ENCODE measurements at regions not wholly inside any gene's neighbourhood (a gene's known extent, or its start where the extent isn't known, plus 50 kb on each side); places are given as distances from the start of the nearest gene placed in this dataset.
A peak's percentile ranks its signal among the peaks of the same experiment; 100 is the strongest.

DNA sequence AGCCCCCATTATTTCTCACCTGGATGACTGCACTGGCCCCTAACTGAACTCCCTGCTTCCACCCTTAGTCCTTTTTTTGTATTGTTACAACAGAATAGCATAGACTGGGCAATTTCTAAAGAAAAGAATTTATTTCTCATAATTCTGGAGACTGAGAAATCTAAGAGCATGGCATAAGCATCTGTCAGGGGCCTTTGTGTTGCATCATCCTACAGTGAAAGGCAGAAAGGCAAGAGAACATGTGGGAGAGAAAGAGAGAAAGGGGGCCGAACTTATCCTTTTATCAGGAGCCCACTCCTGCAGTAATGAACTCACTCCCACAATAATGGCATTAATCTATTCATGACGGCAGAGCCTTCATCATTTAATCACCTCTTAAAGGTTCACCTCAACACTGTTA, 122.1 kb downstream of the EFNB1 start:
- H3K27me3 ChIP-seq (replicated peaks; ENCODE audit: control insufficient read depth, insufficient read depth, low read length), result no peaks in the 10 kb centered on the region; the same call in 1 of the 2 replicates
- no peak for TF ChIP-seq CTCF (IDR thresholded peaks at IDR 0.05; ENCODE audit: insufficient read depth, low read length, poor library complexity, severe bottlenecking)

GRCh38 chrX:68947882-68948605, 119.2 kb downstream of the EFNB1 start:
- Histone ChIP-seq H3K36me3 (ENCODE audit: control insufficient read depth, insufficient read depth, low read length) (no peaks in the 10 kb centered on the region), H3K4me3 (replicated peaks; ENCODE audit: low read depth, low read length) (no peak overlapping the region), H3K27me3 (replicated peaks; ENCODE audit: control insufficient read depth, insufficient read depth, low read length) (peaks cover 2% of the 10 kb centered on the region; the same call in 1 of the 2 replicates)
- no peak for DNase-seq (ENCODE audit: extremely low read depth, insufficient read length)
- TF ChIP-seq CTCF (IDR thresholded peaks at IDR 0.05; ENCODE audit: insufficient read depth, low read length, poor library complexity, severe bottlenecking), result no peak

More for the DNA sequence above, 122.1 kb downstream of the EFNB1 start:
- no peak overlapping the region for H3K4me3 ChIP-seq (replicated peaks; ENCODE audit: low read depth, low read length)
- no peaks in the 10 kb centered on the region for H3K36me3 ChIP-seq (ENCODE audit: control insufficient read depth, insufficient read depth, low read length)
- DNase-seq (ENCODE audit: extremely low read depth, insufficient read length), result no peak

GRCh38 chrX:68945603-68946228, 116.9 kb downstream of the EFNB1 start:
- no peak for DNase-seq (ENCODE audit: extremely low read depth, insufficient read length)
- peak; percentile 46 for TF ChIP-seq CTCF (IDR thresholded peaks at IDR 0.05; ENCODE audit: insufficient read depth, low read length, poor library complexity, severe bottlenecking)
- Histone ChIP-seq H3K27me3 (replicated peaks; ENCODE audit: control insufficient read depth, insufficient read depth, low read length) (peaks cover 2% of the 10 kb centered on the region; the same call in 1 of the 2 replicates), H3K4me3 (replicated peaks; ENCODE audit: low read depth, low read length) (no peak overlapping the region), H3K36me3 (ENCODE audit: control insufficient read depth, insufficient read depth, low read length) (no peaks in the 10 kb centered on the region)

DNA sequence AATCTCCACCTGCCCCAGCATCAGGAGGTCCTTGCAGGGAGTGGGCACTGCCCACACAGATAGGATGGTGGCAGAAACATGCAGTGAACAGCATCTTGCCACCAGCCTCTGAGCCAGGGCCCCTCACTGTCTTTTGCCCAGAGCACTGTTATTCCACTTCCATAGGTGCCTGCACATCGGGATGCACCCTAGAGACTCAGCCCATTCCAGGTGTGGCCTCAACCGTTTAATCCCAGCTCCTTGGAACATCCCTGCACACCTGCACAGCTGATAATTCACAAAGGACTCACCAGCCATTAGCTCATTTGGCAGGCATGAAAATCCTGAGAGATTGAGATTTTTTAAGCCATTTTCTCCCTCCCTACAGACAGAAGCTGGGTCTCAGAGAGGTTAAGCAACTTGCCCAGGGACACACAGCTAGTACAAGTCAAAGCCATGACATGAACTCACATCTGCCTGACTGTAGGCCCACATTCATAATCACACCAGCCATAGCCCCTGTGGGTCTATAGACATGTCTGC, 116.3 kb downstream of the EFNB1 start:
- Histone ChIP-seq H3K4me3 (replicated peaks; ENCODE audit: low read depth, low read length) (no peak overlapping the region), H3K36me3 (ENCODE audit: control insufficient read depth, insufficient read depth, low read length) (no peaks in the 10 kb centered on the region), H3K27me3 (replicated peaks; ENCODE audit: control insufficient read depth, insufficient read depth, low read length) (peaks cover 2% of the 10 kb centered on the region; the same call in 1 of the 2 replicates)
- no peak for DNase-seq (ENCODE audit: extremely low read depth, insufficient read length)
- no peak for TF ChIP-seq CTCF (IDR thresholded peaks at IDR 0.05; ENCODE audit: insufficient read depth, low read length, poor library complexity, severe bottlenecking)

GRCh38 chrX:68944211-68944610, 115.4 kb downstream of the EFNB1 start:
- TF ChIP-seq CTCF (IDR thresholded peaks at IDR 0.05; ENCODE audit: insufficient read depth, low read length, poor library complexity, severe bottlenecking), result no peak
- H3K27me3 ChIP-seq (replicated peaks; ENCODE audit: control insufficient read depth, insufficient read depth, low read length), result peaks cover 2% of the 10 kb centered on the region; the same call in 1 of the 2 replicates
- H3K4me3 ChIP-seq (replicated peaks; ENCODE audit: low read depth, low read length), result no peak overlapping the region
- no peaks in the 10 kb centered on the region for H3K36me3 ChIP-seq (ENCODE audit: control insufficient read depth, insufficient read depth, low read length)
- DNase-seq (ENCODE audit: extremely low read depth, insufficient read length), result no peak

Measured in GM06990 (cell line).